GM13977 (cell line): ENCODE measurements at regions not wholly inside any gene's neighbourhood (a gene's known extent, or its start where the extent isn't known, plus 50 kb on each side); places are given as distances from the start of the nearest gene placed in this dataset.

Experiments used
- DNase-seq: peaks from one replicate; pipeline ENCODE4 v3.0.0; 2012; ENCODE audit warnings: low spot score
- in situ Hi-C: fragments of 300-500 bp; cut with MboI; formaldehyde crosslinking; loops from one replicate; pipeline ENCODE4 v1.12.0; 2022; ENCODE audit warnings: low sequenced_read_pairs, low pct_unique_long_range_greater_than_20kb, mixed read lengths, inconsistent platforms; ENCODE audit not compliant: unreplicated experiment
- TF ChIP-seq, protein P1 (sequence below): IDR thresholded peaks from 2 replicates; pipeline ENCODE4 v1.5.1; 2012; ENCODE audit warnings: mild to moderate bottlenecking, control low read depth; ENCODE audit not compliant: insufficient read depth; ENCODE audit errors: extremely low read depth, missing control alignments

DNA sequence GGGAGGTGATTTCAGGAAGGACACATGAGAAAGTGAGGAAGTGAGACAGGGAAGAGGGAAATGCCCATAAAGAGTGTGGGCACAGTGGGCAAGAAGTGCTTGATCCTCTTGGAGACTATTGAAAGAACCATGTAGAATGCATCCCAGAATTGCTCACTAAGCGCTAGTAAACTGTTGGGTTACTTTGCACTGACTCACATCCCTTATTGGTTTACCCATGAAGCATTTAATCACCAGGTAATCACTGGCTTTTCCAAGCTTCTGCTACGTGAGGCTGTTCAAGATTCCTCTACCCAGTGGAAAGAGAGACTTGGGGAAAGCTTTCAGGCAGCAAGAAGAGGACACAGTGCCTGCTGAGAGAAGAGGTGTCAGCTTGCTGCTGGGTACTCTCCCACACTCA lies 410.0 kb upstream of the JAG1 start:
- in situ Hi-C loops = no loop called here
- TF ChIP-seq, protein P1, sequence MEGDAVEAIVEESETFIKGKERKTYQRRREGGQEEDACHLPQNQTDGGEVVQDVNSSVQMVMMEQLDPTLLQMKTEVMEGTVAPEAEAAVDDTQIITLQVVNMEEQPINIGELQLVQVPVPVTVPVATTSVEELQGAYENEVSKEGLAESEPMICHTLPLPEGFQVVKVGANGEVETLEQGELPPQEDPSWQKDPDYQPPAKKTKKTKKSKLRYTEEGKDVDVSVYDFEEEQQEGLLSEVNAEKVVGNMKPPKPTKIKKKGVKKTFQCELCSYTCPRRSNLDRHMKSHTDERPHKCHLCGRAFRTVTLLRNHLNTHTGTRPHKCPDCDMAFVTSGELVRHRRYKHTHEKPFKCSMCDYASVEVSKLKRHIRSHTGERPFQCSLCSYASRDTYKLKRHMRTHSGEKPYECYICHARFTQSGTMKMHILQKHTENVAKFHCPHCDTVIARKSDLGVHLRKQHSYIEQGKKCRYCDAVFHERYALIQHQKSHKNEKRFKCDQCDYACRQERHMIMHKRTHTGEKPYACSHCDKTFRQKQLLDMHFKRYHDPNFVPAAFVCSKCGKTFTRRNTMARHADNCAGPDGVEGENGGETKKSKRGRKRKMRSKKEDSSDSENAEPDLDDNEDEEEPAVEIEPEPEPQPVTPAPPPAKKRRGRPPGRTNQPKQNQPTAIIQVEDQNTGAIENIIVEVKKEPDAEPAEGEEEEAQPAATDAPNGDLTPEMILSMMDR = no peak

DNA sequence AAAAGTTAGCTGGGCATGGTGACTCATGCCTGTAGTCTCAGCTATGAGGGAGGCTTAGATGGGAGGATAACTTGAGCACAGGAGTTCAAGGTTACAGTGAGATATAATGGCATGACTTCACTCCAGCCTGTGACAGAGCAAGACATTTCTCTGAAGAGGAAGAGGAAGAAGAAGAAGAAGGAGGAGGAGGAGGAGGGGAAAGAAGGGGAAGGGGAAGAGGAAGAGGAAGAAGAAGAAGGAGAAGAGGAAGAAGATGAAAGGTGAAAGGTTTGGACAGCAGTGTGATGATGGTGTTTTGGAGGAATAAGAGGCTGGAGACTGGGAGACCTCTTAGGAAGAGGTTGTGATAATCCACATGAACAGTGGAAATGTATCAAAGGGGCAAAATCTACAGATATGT lies 410.7 kb upstream of the JAG1 start:
- TF ChIP-seq, protein P1 = no peak
- no peak for DNase-seq

More for the DNA sequence above, 410.0 kb upstream of the JAG1 start:
- DNase-seq = no peak

GRCh38 chr20:11086970-11087369 lies 413.2 kb upstream of the JAG1 start:
- TF ChIP-seq, protein P1 = no peak

More for the DNA sequence above, 410.7 kb upstream of the JAG1 start:
- in situ Hi-C loops = no loop called here

DNA sequence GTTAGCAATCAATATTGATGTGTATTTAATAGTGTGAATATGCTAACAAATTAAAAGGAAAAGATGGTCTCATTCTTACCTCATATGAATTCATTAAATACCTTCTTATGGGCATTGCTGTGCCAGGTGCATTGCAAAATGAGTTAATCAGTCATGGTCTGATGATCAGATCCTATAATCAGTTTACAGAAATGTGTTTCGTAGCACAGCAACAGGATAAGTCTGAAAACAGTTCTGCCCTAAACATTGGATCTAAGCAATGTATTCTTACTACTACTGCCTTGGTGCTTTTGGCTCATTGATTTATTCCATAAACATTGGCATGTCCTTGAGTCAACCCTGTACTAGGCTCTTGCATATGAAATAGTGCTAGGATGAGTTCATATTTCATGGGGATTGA lies 417.0 kb upstream of the JAG1 start:
- in situ Hi-C loops = no loop called here
- DNase-seq = no peak
- TF ChIP-seq, protein P1 = no peak

More at GRCh38 chr20:11086970-11087369, 413.2 kb upstream of the JAG1 start:
- in situ Hi-C loops = no loop called here
- DNase-seq = no peak

DNA sequence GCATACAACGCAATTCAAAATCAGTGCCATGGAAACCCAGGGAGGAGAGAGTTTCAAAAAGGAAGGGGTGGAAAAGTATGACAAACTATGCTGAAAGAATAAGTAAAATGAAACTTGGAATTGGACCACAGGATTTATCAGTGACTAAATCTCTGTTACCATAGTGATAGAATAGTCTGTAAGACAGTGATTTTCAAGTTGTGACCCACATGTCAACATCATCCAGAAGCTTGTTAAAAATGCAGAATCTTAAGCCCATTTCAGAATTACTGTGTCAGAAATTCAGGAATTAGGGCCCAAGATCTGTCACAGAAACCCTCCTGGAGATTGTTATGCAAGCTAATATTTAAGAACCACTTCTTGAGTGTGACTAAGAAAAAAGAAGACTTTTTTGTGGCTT lies 417.7 kb upstream of the JAG1 start:
- DNase-seq = no peak
- TF ChIP-seq, protein P1 = no peak
- in situ Hi-C loops = no loop called here

- DNase-seq = no peak
- in situ Hi-C loops = no loop called here
- TF ChIP-seq, protein P1 = no peak
Observed at GRCh38 chr20:11092151-11092550, 418.4 kb upstream of the JAG1 start.

DNA sequence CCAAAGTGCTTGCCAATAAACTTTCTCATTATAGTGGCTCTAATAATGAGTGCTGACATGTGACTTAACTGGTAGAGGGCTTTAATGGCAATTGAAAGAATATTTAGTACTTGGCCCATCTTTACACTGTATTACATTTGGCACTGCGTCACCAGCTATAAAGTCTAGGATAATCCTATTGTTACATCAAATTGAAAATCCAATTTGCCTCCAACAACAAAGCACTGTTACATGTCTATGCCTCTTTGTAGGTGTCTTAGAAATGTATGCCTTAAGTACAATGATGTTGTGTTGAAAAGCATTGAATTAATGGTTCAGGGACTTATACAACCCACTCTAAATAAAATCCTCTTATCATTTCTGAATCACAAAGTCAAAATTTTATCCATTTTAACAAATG lies 420.4 kb upstream of the JAG1 start:
- in situ Hi-C loops = no loop called here
- TF ChIP-seq, protein P1 = no peak
- DNase-seq = no peak
